Peyer's patch (tissue), 4 donors: ENCODE measurements at regions not wholly inside any gene's neighbourhood (a gene's known extent, or its start where the extent isn't known, plus 50 kb on each side); places are given as distances from the start of the nearest gene placed in this dataset.

Experiments
- POLR2A ChIP-seq, 2 donors: fragments of 450-650 bp; IDR thresholded peaks; one replicate each; pipeline ENCODE4 v1.5.1; 2017; ENCODE audit warnings: antibody characterized with exemption in 2 of 2, mild to moderate bottlenecking in 2 of 2, moderate library complexity in 2 of 2
- TF ChIP-seq, protein P1 (sequence below), 6 experiments: fragments of 450-650 bp in 4 of 6; fragments of 200-600 bp in 2 of 6; sonication (generic) in 1 of 6; IDR thresholded peaks; one replicate each; pipeline ENCODE4 v1.5.1; 2017 to 2019; ENCODE audit warnings: antibody characterized with exemption in 6 of 6, mild to moderate bottlenecking in 3 of 6, moderate library complexity in 1 of 6

GRCh38 chr21:38905328-38905727, 99.6 kb downstream of the ETS2 start:
- TF ChIP-seq, protein P1, sequence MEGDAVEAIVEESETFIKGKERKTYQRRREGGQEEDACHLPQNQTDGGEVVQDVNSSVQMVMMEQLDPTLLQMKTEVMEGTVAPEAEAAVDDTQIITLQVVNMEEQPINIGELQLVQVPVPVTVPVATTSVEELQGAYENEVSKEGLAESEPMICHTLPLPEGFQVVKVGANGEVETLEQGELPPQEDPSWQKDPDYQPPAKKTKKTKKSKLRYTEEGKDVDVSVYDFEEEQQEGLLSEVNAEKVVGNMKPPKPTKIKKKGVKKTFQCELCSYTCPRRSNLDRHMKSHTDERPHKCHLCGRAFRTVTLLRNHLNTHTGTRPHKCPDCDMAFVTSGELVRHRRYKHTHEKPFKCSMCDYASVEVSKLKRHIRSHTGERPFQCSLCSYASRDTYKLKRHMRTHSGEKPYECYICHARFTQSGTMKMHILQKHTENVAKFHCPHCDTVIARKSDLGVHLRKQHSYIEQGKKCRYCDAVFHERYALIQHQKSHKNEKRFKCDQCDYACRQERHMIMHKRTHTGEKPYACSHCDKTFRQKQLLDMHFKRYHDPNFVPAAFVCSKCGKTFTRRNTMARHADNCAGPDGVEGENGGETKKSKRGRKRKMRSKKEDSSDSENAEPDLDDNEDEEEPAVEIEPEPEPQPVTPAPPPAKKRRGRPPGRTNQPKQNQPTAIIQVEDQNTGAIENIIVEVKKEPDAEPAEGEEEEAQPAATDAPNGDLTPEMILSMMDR (IDR thresholded peaks at IDR 0.05): no peak
- no peak for TF ChIP-seq POLR2A (IDR thresholded peaks at IDR 0.05)
